Hypothalamus (tissue), 51 donors: ENCODE measurements at regions not wholly inside any gene's neighbourhood (a gene's known extent, or its start where the extent isn't known, plus 50 kb on each side); places are given as distances from the start of the nearest gene placed in this dataset.

Source experiments
- DNase-seq, 51 donors: peaks; one replicate each; lab custom pipeline; 2025; lab: John Stamatoyannopoulos, UW

DNA sequence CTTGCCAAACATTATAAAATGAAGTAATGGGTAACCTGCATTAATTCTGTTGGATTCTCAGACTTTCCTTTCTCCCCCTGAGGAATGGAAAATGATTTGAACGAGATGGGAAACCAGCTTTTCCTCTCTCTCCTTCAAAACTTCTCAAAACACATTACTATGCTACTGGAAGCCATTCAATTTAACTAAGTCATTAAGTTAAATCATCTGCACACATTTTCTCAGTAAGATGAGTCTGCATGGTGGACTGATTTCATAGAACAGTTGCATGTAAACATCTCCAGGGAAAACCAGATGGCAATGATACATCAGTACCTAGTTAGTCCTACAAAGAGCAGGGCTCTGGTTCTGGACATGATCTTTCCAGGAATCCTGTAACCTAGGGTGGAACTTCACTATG is 59.9 kb downstream of the BMP4 start:
- DNase-seq = no peak

DNA sequence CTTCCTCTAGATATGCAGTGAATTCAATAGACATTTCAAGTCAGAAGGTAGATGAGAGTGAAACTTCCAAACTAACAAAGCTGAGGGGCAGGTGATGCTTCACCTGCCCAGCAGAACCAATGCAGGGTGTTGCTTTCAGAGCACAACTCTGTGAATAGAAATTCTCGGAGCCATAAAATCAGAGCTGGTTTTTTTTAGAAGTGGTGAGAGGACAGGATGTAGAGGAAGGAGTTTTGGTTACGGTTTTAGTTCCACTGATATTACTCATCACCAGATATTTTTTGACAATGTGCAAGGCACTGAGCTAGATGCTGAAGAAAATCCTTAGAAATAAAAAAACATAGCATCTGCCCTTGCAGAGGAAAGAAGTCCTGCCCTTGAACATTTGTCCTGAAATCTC is 62.2 kb downstream of the BMP4 start:
- DNase-seq = no peak

DNA sequence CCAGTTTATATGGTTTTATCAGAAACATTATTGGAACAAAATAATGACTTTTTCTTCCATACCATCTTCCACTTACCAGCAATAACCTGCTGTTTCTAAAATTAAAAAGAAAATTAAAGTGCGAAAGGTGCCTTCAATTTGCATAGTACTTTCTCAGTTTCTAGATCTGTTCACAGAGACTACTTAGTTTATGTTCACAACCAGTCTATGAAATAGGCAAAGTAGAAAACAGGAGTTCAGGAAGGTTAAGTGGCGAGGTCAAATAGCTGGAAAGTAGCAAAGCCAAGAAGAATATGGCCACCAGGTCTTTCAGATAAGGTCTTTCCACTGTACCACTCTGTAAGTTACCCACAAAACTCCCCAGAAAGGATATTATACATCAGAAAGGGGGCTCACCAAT is 63.3 kb downstream of the BMP4 start:
- DNase-seq = no peak

- DNase-seq = no peak
Measured at GRCh38 chr14:53890611-53891101, 66.0 kb downstream of the BMP4 start.

DNA sequence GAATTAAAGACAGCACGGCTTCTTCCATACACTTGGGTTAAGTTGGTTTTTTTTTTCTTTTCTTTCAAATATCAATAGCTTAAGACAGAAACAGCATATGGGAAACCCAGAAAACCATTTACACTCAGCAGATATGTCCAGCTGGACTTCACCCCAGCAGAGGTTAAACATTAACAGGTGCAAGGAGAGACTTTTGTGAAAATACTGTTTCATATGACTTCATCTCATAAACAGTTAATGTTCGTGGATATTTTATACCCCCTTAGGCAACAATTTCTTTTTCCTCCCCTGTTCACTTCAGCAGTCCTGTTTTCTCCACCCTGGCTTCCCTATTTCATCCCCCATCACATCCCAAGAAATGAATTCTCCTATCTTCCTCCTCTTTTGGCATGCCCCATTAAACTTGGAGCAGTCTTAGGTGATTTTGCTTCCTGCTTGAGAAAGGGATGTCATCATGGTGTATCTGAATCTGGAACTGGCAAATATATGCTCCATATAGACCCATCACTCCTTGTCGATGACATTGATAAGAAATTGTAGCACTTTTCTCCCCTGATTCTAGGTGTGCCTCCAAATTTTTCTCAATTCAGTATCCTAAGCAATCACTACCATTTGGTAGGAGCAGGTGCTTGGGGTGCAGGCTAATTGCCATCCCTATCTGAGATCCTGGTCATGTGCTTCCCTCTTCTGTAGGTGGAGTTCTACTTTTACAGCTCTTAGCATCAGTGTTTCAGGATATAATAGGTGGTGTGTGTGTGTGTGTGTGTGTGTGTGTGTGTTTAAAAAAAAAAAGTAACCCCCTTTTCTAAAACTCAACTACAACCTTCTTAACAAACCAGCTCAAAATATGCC is 67.9 kb downstream of the BMP4 start:
- no peak for DNase-seq

DNA sequence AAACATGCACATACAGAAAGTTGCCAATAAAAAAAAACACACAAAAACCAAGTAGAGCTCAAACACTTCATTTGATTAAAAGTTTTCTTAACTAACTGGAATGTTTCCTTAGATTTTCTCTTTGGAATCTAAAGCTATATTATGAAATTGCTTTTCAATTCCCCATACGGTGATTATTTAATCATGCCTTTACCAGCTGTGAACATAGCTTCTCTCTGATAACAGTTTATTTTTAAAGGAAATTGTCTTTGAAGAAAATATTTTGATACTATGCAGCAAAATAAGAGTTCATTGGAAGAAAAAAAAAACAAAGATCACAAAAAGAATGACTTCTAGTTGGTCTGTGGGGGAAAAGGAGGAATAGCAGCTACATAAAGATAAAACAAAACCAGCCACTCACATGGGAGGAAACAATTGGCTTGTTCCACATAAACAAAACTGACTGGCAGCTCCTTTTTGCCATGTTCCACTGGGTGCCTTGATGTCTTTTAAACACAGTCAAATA is 71.4 kb downstream of the BMP4 start:
- DNase-seq = no peak

GRCh38 chr14:53884601-53885000 is 72.0 kb downstream of the BMP4 start:
- DNase-seq = no peak

- no peak for DNase-seq
Measured at GRCh38 chr14:53883739-53884138, 72.9 kb downstream of the BMP4 start.

- no peak for DNase-seq
Measured at GRCh38 chr14:53882684-53883083, 73.9 kb downstream of the BMP4 start.

DNA sequence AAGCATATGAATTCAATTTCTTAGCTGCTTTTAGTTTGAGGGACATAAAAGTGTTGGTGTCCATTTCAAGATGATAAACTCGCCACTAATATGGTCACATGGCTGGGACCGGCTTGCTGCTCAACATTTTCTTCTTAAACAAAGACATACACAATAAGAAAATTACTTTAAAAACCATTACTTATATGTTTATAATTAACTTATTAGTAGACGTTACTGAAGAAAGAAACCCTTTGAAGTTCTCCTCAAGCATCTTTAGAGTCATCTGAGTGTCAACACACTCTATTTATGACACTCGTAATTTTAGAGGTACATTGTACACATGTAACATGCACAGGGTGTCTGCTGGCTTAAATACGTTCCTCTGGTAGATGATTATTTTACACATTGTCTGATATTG is 74.7 kb downstream of the BMP4 start:
- no peak for DNase-seq

DNA sequence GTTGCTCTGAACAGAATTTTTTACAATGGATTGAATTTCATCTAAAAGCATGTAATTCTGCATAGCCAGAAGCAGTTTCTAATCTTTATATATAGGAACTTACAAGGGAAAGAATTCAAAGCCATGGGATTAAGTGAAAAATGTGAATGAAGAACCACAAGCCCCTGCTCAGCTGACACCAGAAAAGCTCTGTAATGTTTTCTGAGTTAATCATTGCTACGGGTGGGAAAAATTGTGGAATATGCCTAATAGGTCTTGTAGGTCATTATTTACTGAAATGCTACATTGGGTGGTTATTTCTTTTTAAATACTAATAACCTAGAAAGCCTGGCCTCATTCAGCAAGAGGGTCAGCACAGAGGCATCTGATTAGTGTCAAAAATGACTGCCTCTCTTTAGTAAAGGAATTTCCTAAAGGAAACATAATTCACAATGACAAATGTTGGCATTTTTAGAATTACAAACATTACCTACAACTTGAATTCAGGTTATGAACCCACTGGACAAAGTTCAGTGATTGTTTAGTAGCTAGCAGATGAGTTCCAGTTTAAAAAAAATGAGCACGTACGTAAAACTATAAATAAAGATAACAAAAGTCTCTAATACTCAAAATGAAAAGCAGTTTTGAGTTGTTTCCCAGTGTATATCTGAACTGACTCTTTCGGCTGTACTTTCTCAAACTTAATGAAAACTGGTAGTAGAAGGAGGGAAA is 75.3 kb downstream of the BMP4 start:
- no peak for DNase-seq

DNA sequence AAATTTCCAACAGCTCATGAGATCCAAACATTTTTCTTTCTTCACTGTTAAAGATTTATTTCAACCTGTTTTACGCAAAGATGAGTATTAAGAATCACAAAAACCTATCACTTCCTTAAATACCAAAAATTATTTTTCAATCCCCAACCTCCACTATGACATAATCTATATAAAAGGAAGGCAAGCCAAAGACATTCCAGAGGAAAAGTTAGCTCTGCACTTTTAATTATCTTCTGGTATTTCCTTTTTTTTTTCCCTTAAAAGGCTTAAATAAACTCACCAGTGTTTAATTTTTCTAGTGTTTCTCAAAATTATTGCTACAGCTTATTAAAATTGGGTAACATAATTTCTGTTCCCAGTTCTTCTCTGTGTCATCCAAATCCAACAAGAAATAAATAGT is 75.9 kb downstream of the BMP4 start:
- no peak for DNase-seq

DNA sequence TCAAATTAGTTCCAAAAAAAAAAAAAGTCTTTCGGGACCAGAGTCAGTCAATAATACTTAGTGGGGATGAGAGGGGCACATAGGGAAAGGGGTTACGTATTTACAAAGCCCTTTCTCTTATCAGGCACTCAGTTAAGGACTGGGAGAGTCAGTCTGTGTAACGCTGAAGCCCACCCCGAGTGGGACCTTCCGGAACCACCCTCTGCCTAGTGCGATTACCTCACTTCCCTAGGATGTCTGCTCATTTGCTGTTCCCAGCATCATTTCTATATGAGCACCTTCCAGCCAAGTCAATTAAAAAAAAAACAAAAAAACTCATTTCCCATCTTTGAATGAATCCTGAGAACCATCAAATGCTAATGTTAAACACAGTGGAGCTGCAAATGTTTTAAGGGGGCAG is 76.9 kb downstream of the BMP4 start:
- no peak for DNase-seq

GRCh38 chr14:53879022-53879686 is 77.5 kb downstream of the BMP4 start:
- DNase-seq = no peak

- no peak for DNase-seq
Measured at GRCh38 chr14:53875324-53875897, 81.2 kb downstream of the BMP4 start.

GRCh38 chr14:53874704-53875103 is 81.9 kb downstream of the BMP4 start:
- no peak for DNase-seq

DNA sequence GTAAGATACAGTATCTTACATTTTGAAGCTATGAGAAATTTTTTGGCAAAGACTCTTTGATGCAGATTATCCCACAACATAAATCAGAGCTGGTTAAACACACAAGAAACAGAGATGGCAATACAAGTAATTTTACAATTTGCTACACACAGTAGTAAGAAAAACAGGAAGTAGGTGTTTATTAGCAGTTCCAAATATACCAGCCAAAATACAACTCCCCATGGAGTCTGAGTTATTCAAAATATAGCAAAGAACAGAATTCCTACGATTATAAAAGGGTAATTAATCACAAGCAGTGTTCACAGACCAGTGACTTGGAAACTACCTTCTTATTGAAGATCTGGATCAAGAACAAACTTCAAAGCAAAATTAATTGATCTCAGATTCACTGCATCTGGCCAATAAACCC is 83.9 kb downstream of the BMP4 start:
- DNase-seq = no peak

DNA sequence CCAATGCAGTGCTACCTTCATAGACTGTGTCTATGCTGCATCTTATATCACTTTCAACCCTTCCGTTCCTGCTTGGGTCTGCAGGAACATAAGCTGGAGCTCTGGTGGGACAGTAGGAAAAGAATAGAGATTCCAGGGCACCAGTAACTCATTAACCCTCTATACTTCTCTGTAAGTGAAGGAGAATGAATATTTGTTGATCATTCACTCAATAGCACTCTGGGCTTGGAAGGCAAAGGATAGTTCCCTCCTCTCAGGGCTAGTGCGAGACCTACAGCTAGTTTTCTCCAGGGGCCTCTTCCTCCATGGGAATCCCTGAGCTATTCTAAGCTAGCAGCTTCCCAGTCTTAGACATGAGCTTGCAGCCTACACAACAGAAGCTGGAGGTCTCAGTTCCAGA is 84.7 kb downstream of the BMP4 start:
- no peak for DNase-seq

DNA sequence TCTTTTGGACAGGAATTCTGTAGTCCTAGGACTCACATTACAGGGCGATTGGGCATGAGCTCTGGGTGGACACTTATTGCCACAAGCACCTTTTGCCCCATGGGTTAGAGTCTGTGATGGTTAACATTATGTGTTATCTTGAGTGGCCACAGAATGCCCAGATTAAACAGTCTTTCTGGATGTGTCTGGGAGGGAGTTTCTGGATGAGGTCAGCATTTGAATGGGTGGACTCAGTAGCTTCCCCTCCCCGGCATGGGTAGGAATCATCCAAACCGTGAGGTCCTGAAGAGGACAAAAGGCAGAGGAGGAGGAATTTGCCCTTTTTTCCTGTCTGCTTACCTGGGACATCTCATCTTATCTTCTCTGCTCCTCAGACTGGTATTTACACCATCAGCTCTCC is 85.6 kb downstream of the BMP4 start:
- no peak for DNase-seq

- no peak for DNase-seq
Measured at GRCh38 chr14:53865711-53866110, 90.9 kb downstream of the BMP4 start.

- no peak for DNase-seq
Measured at GRCh38 chr14:53861781-53862180, 94.8 kb downstream of the BMP4 start.
